HL-60 (cell line): ENCODE measurements at regions not wholly inside any gene's neighbourhood (a gene's known extent, or its start where the extent isn't known, plus 50 kb on each side); places are given as distances from the start of the nearest gene placed in this dataset.

ENCODE experiments used
- DNase-seq, 2 experiments: peaks; one replicate each; pipeline ENCODE4 v3.0.0-alpha.2; 2010 to 2020; ENCODE audit warnings: low read depth in 1 of 2, low spot score in 1 of 2
- H3K27ac ChIP-seq: fragments of 250-450 bp; sonication (Bioruptor Pico); replicated peaks from 2 replicates; pipeline ENCODE4 v1.5.1; 2020; ENCODE audit warnings: mild to moderate bottlenecking, moderate library complexity
- H3K27me3 ChIP-seq: fragments of 250-450 bp; sonication (Bioruptor Pico); 2 replicates; pipeline ENCODE4 v1.5.1; 2021; ENCODE audit warnings: mild to moderate bottlenecking, moderate library complexity; ENCODE audit not compliant: insufficient read depth, poor library complexity, severe bottlenecking
- H3K4me3 ChIP-seq: replicated peaks from 2 replicates; pipeline ENCODE4 v1.5.1; 2011; ENCODE audit warnings: mild to moderate bottlenecking, control low read depth, low read length; ENCODE audit not compliant: insufficient read depth
- GABPA ChIP-seq: IDR thresholded peaks from 2 replicates; pipeline ENCODE4 v1.6.1; 2012; ENCODE audit warnings: low read depth
- POLR2AphosphoS5 ChIP-seq: IDR thresholded peaks from 2 replicates; pipeline ENCODE4 v1.6.1; 2012; ENCODE audit warnings: low read depth
- SPI1 ChIP-seq: IDR thresholded peaks from 2 replicates; pipeline ENCODE4 v1.6.1; 2012; ENCODE audit warnings: low read depth, mild to moderate bottlenecking, borderline replicate concordance
- TF ChIP-seq, protein P1 (sequence below): IDR thresholded peaks from one replicate; pipeline ENCODE4 v1.5.1; 2011; ENCODE audit warnings: low read length, control low read depth, inconsistent platforms; ENCODE audit not compliant: insufficient read depth
- TF ChIP-seq, protein P2 (sequence below): IDR thresholded peaks from 2 replicates; pipeline ENCODE4 v1.6.1; 2012; ENCODE audit warnings: low read depth; ENCODE audit not compliant: insufficient replicate concordance

DNA sequence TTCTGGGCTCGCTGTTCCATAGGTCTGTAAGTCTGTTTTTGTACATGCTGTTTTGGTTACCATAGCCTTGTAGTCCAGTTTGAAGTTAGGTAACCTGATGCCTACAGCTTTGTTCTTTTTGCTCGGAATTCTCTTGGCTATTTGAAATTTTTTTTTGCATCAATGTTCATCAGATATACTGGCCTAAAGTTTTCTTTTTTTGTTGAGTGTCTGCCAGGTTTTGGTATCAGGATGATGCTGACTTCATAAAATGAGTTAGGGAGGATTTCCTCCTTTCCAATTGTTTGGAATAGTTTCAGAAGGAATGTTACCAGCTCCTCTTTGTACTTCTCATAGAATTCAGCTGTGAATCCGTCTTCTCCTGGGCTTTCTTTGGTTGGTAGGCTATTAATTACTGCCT is 397.8 kb upstream of the HTR2A start:
- TF ChIP-seq POLR2AphosphoS5, result no peak
- TF ChIP-seq, protein P1, sequence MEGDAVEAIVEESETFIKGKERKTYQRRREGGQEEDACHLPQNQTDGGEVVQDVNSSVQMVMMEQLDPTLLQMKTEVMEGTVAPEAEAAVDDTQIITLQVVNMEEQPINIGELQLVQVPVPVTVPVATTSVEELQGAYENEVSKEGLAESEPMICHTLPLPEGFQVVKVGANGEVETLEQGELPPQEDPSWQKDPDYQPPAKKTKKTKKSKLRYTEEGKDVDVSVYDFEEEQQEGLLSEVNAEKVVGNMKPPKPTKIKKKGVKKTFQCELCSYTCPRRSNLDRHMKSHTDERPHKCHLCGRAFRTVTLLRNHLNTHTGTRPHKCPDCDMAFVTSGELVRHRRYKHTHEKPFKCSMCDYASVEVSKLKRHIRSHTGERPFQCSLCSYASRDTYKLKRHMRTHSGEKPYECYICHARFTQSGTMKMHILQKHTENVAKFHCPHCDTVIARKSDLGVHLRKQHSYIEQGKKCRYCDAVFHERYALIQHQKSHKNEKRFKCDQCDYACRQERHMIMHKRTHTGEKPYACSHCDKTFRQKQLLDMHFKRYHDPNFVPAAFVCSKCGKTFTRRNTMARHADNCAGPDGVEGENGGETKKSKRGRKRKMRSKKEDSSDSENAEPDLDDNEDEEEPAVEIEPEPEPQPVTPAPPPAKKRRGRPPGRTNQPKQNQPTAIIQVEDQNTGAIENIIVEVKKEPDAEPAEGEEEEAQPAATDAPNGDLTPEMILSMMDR, result no peak
- no peak for TF ChIP-seq GABPA
- no peak for TF ChIP-seq SPI1
- TF ChIP-seq, protein P2, sequence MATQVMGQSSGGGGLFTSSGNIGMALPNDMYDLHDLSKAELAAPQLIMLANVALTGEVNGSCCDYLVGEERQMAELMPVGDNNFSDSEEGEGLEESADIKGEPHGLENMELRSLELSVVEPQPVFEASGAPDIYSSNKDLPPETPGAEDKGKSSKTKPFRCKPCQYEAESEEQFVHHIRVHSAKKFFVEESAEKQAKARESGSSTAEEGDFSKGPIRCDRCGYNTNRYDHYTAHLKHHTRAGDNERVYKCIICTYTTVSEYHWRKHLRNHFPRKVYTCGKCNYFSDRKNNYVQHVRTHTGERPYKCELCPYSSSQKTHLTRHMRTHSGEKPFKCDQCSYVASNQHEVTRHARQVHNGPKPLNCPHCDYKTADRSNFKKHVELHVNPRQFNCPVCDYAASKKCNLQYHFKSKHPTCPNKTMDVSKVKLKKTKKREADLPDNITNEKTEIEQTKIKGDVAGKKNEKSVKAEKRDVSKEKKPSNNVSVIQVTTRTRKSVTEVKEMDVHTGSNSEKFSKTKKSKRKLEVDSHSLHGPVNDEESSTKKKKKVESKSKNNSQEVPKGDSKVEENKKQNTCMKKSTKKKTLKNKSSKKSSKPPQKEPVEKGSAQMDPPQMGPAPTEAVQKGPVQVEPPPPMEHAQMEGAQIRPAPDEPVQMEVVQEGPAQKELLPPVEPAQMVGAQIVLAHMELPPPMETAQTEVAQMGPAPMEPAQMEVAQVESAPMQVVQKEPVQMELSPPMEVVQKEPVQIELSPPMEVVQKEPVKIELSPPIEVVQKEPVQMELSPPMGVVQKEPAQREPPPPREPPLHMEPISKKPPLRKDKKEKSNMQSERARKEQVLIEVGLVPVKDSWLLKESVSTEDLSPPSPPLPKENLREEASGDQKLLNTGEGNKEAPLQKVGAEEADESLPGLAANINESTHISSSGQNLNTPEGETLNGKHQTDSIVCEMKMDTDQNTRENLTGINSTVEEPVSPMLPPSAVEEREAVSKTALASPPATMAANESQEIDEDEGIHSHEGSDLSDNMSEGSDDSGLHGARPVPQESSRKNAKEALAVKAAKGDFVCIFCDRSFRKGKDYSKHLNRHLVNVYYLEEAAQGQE, result no peak
- H3K4me3 ChIP-seq, result no peak overlapping the region
- DNase-seq, result no peak

DNA sequence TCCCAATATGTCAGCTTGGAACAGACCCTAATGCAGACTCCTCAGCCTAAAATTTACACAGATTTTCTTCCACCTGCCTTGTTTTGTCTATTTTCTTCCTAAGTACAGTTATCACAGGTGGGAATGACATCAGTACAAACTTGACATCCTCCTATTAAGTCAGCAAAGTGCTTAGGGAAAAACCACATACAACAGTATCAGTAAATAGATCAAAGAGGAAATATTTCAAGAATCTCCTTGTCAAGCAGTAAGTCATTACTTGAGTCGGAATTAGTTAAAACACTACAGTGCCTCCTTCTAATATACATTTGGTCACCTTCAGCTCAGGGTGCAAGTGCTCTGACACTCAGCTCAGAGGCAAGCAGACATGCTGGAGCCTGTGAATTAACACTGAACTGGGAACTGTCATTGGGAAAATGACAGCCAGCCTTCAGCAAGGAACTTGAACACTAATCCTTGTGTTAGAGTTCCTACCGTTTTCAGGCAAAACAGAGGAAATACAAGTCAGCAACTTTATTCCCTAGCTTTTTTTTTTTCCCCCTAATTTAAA is 394.3 kb upstream of the HTR2A start:
- TF ChIP-seq SPI1, result no peak
- no peak for TF ChIP-seq GABPA
- TF ChIP-seq POLR2AphosphoS5, result no peak
- TF ChIP-seq, protein P2, result no peak
- TF ChIP-seq, protein P1, result no peak
- no peak for DNase-seq
- H3K4me3 ChIP-seq, result no peak overlapping the region
- H3K27me3 ChIP-seq, result no peaks in the 10 kb centered on the region
- no peak overlapping the region for H3K27ac ChIP-seq

More for the DNA sequence above, 397.8 kb upstream of the HTR2A start:
- no peak overlapping the region for H3K27ac ChIP-seq
- H3K27me3 ChIP-seq, result no peaks in the 10 kb centered on the region

DNA sequence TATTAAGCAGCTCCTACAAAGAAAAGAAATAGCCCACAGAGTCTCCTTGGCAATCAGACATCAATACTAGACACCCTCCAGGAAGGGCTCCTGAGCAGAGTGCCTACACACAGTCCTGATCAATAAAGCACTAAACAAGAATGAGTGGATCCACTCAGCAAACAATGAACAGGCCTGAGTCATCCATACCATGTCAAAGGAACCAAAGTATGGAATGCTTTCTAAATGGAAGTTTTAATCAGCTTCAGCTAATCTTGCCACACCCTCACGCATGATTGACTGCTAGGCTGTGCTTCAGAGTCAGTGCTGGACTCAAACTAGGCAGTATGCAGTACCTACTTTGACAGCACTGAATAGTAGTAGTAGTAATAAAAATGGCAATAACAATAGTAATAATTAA is 392.7 kb upstream of the HTR2A start:
- Histone ChIP-seq H3K27me3 (no peaks in the 10 kb centered on the region), H3K4me3 (no peak overlapping the region), H3K27ac (no peak overlapping the region)
- no peak for DNase-seq
- TF ChIP-seq, protein P2, result no peak
- TF ChIP-seq GABPA, result no peak
